HG03575 (cell line): ENCODE measurements at regions not wholly inside any gene's neighbourhood (a gene's known extent, or its start where the extent isn't known, plus 50 kb on each side); places are given as distances from the start of the nearest gene placed in this dataset.
"Not testable (repeated sequence)": the region's sequence is repeated elsewhere in the genome, so short reads cannot be mapped to it uniquely, and the experiment has no call there.

Experiments
- ATAC-seq: cut with Tn5 transposase; IDR thresholded peaks from one replicate; pipeline ENCODE4 v1.9.1; 2021; ENCODE audit not compliant: unreplicated experiment, insufficient number of reproducible peaks, low FRiP score; ENCODE audit errors: extremely low read depth

DNA sequence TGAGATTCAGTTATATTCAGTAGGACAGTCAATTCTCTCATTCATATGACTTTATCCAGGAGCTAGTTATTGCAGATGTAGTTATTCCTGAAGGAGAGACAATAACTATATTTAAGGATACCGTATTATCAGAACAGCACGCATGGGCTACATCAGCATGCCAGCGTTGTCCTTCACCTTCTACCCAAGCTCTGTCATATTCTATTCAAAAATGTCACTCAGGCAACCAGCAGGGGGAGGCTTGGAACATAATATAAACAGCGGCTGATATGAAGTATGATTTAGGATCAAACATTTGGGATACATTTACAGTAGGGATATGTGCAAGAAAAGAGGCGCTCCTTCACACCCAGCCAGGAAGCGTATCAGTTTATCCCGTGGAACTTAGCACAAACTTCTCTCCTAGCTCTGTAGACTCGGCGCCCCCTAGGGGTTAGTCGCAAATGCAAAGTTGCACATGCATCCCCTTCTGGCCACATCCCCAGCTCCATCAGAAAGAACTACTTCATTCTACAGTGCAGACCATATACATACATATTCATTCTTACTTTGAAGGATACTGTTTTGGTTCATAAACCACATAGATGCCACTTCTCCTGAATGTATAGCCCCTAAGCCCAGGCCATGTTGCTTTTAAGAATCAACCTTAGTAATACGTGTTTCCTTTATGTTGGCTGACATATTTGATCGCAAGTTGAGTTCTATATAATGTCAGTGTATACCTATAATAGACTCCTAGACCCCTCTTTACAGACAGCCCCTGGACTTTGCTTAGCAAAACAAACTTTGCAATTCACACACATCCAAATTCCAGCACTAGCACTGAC is 759.4 kb downstream of the ADCYAP1 start:
- ATAC-seq = no peak

DNA sequence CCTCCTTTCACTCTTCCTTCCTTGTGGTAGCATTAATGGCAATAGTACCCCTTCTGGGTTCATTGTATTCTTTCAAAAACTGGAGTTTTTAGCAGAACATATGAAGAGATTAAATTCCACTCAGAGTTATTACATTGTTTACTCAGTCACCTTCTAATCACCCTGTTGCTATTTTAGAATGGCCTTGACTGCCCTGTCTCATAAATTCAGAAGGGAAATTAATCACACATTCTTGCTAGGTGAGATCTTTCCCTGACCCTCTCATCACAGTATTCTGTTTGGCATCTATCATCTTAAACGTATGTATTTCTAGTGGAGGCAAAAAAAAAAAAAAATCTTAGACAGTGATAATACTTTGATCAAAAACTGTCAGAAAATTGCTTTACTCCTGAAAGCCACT is 760.4 kb downstream of the ADCYAP1 start:
- no peak for ATAC-seq

DNA sequence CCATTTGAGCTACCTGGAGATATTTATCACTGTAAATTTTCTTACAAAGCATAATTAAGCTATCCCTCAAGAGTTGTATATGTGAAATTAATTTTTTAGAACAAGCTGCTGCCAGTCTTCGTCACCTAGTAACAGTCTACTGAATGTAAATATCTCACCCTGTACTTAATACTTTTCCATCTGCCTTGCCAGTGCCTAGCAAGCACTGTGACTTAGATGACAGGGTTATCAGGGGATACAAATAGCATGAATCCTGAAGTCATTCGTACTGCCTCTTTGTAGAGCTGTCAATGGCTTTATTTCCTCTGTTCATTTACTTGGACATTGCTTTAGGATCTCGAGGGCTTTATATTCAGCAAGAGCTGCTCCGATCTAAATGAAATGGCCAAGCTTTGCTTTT is 763.6 kb downstream of the ADCYAP1 start:
- no peak for ATAC-seq

DNA sequence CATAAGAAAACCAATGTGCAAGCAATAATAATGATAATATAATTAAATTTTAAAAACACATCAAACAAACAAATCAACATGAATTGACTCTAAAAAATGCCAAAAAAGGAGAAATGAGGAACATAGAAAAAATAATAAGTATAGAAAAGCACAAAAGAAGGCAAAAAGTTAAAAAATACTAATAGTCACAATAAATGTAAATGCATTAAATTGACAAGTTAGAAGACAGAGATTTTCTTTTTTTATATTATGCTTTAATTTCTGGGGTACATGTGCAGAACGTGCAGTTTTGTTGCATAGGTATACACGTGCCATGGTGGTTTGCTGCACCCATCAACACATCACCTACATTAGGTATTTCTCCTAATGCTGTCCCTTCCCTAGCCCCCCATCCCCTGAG is 767.0 kb downstream of the ADCYAP1 start:
- ATAC-seq = not testable (repeated sequence)

DNA sequence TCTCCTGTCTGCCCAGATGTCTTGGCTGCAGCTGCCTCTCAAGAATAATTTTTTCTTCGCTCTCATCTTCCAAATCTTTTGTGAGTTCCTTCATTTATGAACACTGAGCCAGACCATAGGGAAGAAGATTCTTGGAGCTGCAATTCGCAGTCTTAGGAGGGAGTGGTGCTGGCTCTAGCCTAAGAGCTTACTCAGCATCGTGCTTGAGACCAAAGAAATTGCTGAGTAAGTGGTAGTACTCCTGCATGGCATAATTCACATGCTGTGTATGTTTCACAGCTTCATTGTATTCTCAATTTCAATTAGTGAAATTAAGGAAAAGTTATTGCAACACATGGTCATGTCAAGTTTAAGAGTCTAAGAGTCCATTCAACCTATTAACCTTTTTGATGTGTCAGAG is 771.7 kb downstream of the ADCYAP1 start:
- no peak for ATAC-seq

DNA sequence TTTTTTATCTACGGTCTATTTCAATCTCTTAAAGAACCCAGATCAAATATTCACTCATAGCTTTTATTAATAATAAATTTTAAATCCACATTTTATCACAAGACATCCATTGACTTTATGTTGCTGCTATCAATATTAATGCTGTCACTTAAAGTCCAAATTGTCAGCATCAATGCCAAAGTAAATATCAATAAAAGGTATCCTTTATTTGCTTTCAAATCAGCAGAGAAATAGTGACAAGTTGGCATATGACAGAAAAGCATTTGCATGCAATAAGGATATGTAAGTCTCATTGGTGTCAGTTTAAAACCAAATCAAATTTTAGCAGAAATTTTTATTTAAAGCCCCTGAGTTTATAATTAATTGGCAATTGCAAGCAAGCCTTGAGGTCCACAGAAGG is 775.4 kb downstream of the ADCYAP1 start:
- no peak for ATAC-seq

DNA sequence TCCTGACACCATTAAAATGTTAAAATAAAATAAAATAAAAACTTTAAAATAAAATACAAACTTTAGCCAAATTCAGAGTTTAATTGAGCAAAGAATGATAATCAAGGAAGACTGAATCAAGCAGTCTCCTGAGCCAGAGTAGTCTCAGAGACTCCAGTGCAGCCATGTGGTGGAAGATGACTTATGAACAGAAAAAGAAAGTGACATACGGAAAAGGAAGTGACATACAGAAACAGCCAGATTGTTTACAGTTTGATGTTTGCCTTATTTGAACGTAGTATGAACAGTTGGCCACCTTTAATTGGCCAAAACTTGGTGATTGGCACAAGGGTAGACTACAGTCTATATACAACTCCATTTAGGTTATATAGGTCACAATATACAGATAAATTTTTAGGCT is 787.2 kb downstream of the ADCYAP1 start:
- no peak for ATAC-seq

DNA sequence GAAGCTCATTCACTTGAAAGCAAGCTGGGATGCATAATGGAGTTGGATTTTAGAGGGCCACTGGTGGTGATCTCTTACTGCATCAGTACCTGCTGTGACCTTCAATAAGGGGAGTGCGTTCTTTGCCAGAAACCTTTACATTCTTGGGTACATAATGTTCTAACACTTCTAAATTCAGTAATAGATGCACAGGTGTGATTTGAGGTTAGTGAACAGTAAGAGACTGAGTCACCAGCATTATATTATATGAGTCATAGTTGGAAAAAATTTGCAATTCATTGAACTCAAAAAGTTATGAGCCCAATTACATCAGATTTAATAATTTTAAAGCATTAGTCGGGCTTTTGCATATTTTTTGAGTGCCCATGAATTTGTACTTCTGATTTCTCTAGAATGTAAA is 803.3 kb downstream of the ADCYAP1 start:
- ATAC-seq = no peak

DNA sequence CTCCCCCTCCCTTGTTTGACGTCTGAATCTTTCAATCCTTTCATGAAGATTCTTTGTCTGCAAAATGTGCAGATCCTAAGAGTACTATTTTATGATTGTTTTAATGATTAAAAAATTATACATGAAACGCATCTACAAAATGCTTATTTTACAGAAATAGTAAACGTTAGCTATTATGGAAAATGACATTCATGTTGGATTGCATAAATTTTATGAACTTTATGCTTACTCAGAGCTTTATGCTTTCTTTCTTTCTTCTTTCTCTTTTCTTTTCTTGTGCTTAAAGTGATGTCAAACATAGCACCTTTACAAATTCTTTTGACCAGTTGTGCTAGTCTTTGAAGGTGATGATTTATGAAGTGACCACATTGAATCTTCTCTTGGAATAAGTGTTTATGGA is 805.4 kb downstream of the ADCYAP1 start:
- no peak for ATAC-seq

DNA sequence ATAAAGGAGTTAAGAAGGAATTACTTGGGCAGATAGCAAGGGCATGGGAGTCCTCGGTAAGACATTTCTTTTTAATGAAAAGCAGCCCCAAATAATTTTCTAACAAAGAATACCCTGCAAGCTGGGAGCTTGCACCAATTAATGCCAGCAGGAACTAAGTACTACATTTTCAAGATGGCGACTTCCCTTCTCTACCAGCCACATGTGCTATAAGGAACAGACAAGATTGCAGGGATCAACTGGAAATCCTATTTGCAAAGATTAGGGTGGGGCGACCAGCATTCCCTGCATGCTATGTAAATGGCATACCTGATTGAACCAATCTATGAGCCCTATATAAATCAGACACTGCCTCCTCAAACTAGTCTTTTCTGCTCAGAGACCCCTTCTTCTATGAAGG is 827.5 kb downstream of the ADCYAP1 start:
- no peak for ATAC-seq

DNA sequence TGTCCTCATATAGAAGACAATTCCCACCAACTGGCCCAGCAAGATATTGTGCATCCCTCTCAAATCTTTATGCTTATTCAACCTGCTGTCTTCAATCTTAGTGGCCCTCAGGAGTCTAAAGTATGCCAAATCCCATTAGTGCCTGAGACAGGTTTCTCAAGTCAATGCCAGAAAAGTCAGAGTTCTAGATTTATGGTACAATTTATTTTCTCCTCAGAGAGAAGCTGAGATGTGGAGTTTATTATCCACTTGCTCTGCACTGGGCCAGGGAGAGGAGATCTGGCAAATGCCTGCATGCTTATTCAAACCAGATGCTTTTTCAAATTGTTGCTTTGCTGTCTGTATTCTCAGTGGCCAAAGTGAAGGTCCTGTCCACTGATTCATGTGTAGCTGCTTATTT is 825.2 kb downstream of the METTL4 start:
- ATAC-seq = no peak

DNA sequence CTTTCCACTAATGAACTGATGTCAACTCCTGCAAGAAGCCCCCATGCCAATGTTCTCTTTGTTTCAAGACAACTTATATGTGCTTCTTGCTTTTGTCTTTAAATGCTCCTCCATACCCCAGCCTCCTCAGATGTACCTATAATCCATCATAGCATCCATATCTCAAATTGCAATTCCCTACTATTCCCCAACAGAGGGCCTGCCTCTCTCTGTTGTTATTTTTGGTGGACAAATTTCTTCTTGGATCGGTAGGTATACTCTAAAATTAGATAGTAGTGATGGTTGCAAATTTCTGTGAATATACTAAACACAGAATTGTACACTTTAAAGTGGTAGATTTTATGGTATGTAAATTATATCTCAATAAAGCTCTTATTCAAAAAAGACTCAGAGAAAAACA is 820.1 kb downstream of the METTL4 start:
- no peak for ATAC-seq

DNA sequence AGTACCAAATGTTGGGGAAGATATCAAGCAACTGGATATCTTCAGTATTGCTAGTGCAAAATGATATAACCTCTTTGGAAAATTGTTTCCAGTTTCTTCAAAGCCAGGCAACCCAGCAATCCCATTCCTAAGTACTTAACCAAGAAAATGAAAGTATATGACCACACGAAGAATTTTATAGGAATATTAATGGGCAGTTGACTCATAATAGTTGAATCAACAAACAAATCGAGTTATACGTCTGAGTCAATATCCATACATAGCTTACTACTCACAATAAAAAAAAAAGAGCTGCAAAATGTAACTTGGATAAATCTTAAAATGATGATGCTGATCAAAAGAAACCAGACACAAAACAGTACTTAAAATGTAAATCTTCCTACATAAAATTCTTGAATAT is 810.4 kb downstream of the METTL4 start:
- no peak for ATAC-seq

DNA sequence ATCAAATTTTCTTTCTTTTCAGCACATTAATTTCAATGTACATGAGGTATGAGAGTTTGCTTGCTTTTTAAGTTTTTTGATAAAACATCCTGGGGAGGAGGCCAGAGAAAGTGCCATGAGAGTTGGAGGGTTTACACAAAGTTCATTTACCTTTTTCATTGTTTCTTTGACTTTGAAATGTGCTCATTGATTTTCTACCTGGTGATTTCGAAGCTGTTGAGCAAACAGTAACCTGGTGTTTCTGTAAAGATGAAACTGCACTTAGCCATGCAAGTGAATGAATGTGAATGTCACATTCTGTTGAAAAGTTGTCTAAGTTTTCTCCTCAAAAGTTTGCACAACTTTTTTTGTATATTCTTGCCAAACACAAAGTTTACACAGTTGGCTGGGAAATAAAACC is 797.0 kb downstream of the METTL4 start:
- ATAC-seq = no peak

DNA sequence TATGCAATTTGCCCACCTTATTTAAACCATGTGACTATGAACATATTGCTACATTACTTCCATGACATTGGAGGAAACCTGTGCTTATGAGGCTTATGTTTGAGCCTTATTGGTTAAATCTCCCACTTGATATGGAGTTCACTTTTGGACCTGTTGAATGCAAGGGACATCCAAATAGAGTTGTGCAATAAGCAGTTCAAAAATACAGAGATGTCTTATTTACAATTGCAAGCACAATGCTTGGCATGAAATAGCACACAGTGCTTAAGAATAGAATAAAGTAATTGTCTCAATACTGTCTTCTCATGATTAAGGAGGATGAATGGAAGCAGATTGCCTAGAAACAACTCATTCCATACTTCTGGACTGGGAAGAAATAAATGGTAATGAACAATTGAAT is 793.5 kb downstream of the METTL4 start:
- no peak for ATAC-seq

DNA sequence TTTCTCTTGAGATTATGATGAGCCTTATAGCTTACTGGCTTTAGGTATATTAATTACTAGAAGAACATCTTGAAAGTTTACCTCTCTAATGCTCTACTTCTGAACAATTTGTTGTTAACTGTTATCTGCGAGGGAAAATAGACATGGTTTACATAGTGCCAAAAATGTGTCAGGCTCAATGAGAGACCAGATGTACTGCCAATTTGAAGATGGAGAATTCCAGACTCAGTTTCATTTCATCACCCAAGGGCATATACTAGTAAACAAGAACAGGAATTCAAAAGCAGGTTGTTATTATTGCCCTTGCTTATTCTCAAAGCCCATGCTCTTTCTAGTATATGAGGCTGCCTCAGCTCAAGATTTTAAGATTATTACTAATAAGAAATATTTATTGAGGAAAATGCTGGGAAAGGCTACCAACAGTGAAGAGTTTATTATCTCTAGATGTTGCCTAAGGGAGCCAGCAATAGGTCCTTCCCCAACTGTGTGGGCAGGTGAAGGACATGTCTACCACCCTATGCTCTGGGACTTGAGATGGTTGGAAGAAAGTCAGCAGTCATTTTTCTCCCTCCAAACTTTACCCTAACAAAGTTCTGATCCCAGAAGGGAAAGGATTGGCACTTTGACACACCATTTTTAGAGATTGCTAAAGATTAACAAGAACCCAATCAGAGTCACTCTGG is 792.7 kb downstream of the METTL4 start:
- no peak for ATAC-seq

DNA sequence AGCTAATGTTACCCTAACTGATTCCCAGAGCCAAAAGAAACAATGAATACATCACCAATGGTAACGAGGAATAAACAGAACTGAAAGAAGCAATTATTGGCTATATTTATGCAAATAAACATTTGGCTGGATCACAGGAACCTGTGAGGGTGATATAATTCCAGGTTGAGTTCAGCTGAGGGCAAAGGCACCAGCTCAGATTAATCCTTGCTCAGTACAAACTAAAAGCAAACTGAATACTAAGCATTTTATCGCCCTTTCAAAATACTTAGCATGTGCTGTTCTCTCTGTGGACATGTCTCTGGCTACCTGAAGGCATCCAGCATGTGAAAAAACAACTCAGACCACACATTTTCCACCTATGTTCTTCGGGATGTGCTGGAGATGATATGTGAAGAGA is 791.7 kb downstream of the METTL4 start:
- ATAC-seq = no peak

DNA sequence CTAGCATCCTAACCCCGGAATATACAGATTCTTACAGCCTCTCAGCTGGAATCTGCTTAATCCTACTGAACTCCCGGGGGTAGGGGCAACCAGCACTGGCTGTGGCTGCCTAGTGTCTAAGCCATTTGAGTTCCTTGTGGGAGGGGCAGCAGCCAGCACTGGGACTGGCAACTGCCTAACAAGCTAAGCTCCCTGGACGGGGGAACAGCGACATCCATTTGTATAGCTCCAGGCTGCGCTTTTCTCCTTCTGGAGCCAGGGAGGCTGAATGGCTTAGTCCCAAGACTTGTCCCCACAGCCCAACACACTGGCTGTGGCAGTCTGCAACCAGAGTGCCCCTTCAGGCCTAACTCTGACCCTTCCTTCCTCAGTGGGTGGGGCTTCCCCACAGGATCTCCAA is 787.2 kb downstream of the METTL4 start:
- no peak for ATAC-seq

DNA sequence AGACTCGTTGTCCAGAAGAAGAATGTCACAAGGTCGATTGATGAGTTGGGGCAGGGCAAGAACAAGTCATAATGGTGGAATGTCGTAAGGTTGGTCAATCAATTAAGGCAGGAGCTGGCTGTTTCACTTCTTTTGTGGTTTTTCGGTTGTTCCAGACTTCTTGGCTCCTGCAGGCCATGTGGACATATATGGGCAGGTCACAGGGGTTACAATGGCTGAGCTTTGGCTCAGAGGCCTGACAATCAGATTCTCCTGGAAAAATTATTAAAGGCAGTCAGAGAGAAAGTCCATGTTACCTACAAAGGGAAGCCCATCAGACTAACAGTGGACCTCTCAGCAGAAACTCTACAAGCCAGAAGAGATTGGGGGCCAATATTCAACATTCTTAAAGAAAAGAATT is 785.3 kb downstream of the METTL4 start:
- ATAC-seq = not testable (repeated sequence)

DNA sequence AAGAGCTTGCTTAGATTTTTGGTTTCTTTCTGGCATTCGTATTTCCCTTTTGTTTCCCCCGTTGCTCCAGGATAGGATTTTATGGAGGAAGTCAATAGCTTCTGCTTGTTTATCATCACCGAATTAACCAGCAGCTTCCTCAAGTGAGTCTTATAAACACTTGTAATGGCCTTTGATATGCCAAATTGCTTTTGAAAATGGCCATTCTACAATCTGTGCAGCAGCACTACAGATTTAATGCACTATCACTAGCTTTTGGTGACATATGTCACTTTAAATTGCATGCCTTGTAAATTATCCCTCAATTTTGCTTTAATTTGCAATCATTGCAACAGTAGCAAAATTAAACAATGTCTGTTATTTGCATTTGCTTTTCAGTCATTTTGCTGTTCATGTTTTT is 774.7 kb downstream of the METTL4 start:
- no peak for ATAC-seq

DNA sequence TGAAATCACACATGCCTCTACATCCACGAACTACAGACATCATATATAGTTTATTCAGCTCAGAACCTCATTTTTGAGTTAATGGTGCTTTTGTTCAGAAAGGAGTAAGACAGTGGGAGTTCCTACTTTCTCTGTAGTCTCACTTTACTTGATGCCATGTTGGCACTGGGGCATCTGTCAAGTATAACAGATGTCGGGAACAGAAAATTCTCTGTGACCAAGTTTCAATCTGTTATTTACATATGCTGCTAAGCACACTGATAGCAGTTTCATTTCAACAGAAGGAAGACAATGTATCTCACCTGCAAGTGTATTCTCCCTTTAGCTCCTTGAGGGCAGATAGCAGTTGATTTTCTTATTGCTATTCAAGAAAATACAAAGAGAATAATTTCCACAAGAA is 774.1 kb downstream of the METTL4 start:
- no peak for ATAC-seq
